ENCODE measurements at regions not wholly inside any gene's neighbourhood (a gene's known extent, or its start where the extent isn't known, plus 50 kb on each side); places are given as distances from the start of the nearest gene placed in this dataset.

- DNase-seq, result no peak
These were observed 182.5 kb downstream of the POU4F1 start for GRCh38 chr13:78420814-78421213.

- DNase-seq, result no peak
These were observed 189.3 kb downstream of the POU4F1 start for GRCh38 chr13:78413887-78414553.

- DNase-seq, result no peak
These were observed 192.5 kb downstream of the POU4F1 start for GRCh38 chr13:78410847-78411246.

GRCh38 chr13:78410164-78410563 lies 193.2 kb downstream of the POU4F1 start:
- DNase-seq, result no peak

- no peak for DNase-seq
These were observed 194.2 kb downstream of the POU4F1 start for GRCh38 chr13:78409172-78409571.

- no peak for DNase-seq
These were observed 198.4 kb downstream of the POU4F1 start for GRCh38 chr13:78404846-78405360.

- no peak for DNase-seq
These were observed 200.5 kb downstream of the POU4F1 start for GRCh38 chr13:78402708-78403400.

- DNase-seq, result no peak
These were observed 201.3 kb downstream of the POU4F1 start for GRCh38 chr13:78401873-78402707.

GRCh38 chr13:78398743-78399410 lies 204.5 kb downstream of the POU4F1 start:
- no peak for DNase-seq

GRCh38 chr13:78393286-78394142 lies 209.8 kb downstream of the POU4F1 start:
- no peak for DNase-seq

- no peak for DNase-seq
These were observed 219.5 kb downstream of the POU4F1 start for GRCh38 chr13:78383899-78384298.

GRCh38 chr13:78383071-78383484 lies 220.3 kb downstream of the POU4F1 start:
- no peak for DNase-seq

GRCh38 chr13:78382491-78382890 lies 220.9 kb downstream of the POU4F1 start:
- DNase-seq, result no peak

- no peak for DNase-seq
These were observed 226.5 kb downstream of the POU4F1 start for GRCh38 chr13:78376822-78377221.

- no peak for DNase-seq
These were observed 227.3 kb downstream of the POU4F1 start for GRCh38 chr13:78376033-78376432.

GRCh38 chr13:78372581-78372980 lies 230.8 kb downstream of the POU4F1 start:
- DNase-seq, result no peak

- no peak for DNase-seq
These were observed 233.1 kb downstream of the POU4F1 start for GRCh38 chr13:78370231-78370630.

GRCh38 chr13:78364711-78365110 lies 238.6 kb downstream of the POU4F1 start:
- DNase-seq, result no peak

GRCh38 chr13:78341032-78341431 lies 262.3 kb downstream of the POU4F1 start:
- DNase-seq, result no peak

GRCh38 chr13:78339927-78340326 lies 263.4 kb downstream of the POU4F1 start:
- DNase-seq, result no peak

GRCh38 chr13:78334059-78334458 lies 269.3 kb downstream of the POU4F1 start:
- no peak for DNase-seq

GRCh38 chr13:78326633-78327032 lies 276.7 kb downstream of the POU4F1 start:
- peak; percentile 52 for DNase-seq
